IPS-18c (cell line): ENCODE measurements at regions not wholly inside any gene's neighbourhood (a gene's known extent, or its start where the extent isn't known, plus 50 kb on each side); places are given as distances from the start of the nearest gene placed in this dataset.

Experiments
- H3K4me3 ChIP-seq: 2 replicates; pipeline ENCODE4 v1.7.0; 2013; ENCODE audit warnings: low read depth, mild to moderate bottlenecking, low read length, moderate library complexity; ENCODE audit not compliant: insufficient read depth
- H3K9me3 ChIP-seq: one replicate; pipeline ENCODE4 v1.6.1; 2013; ENCODE audit warnings: mild to moderate bottlenecking, low read length, moderate library complexity; ENCODE audit not compliant: control insufficient read depth, insufficient read depth

- no peak overlapping the region for H3K4me3 ChIP-seq
- H3K9me3 ChIP-seq: no peaks in the 10 kb centered on the region
These were observed 735.3 kb upstream of the TENM3 start for GRCh38 chr4:181507938-181508337.

GRCh38 chr4:181508601-181509000 is 734.6 kb upstream of the TENM3 start:
- H3K4me3 ChIP-seq: no peak overlapping the region
- no peaks in the 10 kb centered on the region for H3K9me3 ChIP-seq

- H3K9me3 ChIP-seq: no peaks in the 10 kb centered on the region
- H3K4me3 ChIP-seq: no peak overlapping the region
These were observed 734.1 kb upstream of the TENM3 start for GRCh38 chr4:181509073-181509472.

GRCh38 chr4:181517491-181517890 is 725.7 kb upstream of the TENM3 start:
- Histone ChIP-seq H3K4me3 (no peak overlapping the region), H3K9me3 (peaks cover 3% of the 10 kb centered on the region)

- Histone ChIP-seq H3K4me3 (no peak overlapping the region), H3K9me3 (peaks cover 3% of the 10 kb centered on the region)
These were observed 722.4 kb upstream of the TENM3 start for GRCh38 chr4:181520790-181521189.

GRCh38 chr4:181523973-181524372 is 719.2 kb upstream of the TENM3 start:
- H3K4me3 ChIP-seq: no peak overlapping the region
- H3K9me3 ChIP-seq: peaks cover under 1% of the 10 kb centered on the region

- Histone ChIP-seq H3K4me3 (no peak overlapping the region), H3K9me3 (no peaks in the 10 kb centered on the region)
These were observed 718.7 kb upstream of the TENM3 start for GRCh38 chr4:181524499-181524898.

- Histone ChIP-seq H3K9me3 (no peaks in the 10 kb centered on the region), H3K4me3 (no peak overlapping the region)
These were observed 717.6 kb upstream of the TENM3 start for GRCh38 chr4:181525634-181526033.

- Histone ChIP-seq H3K4me3 (no peak overlapping the region), H3K9me3 (no peaks in the 10 kb centered on the region)
These were observed 714.5 kb upstream of the TENM3 start for GRCh38 chr4:181528570-181529184.

GRCh38 chr4:181529537-181529936 is 713.7 kb upstream of the TENM3 start:
- no peaks in the 10 kb centered on the region for H3K9me3 ChIP-seq

GRCh38 chr4:181536196-181536746 is 706.9 kb upstream of the TENM3 start:
- Histone ChIP-seq H3K9me3 (no peaks in the 10 kb centered on the region), H3K4me3 (no peak overlapping the region)

More at GRCh38 chr4:181529537-181529936, 713.7 kb upstream of the TENM3 start:
- no peak overlapping the region for H3K4me3 ChIP-seq

GRCh38 chr4:181536811-181537434 is 706.3 kb upstream of the TENM3 start:
- H3K4me3 ChIP-seq: no peak overlapping the region
- no peaks in the 10 kb centered on the region for H3K9me3 ChIP-seq

- H3K9me3 ChIP-seq: no peaks in the 10 kb centered on the region
- no peak overlapping the region for H3K4me3 ChIP-seq
These were observed 704.8 kb upstream of the TENM3 start for GRCh38 chr4:181538431-181538830.

GRCh38 chr4:181541396-181541795 is 701.8 kb upstream of the TENM3 start:
- Histone ChIP-seq H3K9me3 (no peaks in the 10 kb centered on the region), H3K4me3 (no peak overlapping the region)

GRCh38 chr4:181548873-181549575 is 694.2 kb upstream of the TENM3 start:
- Histone ChIP-seq H3K9me3 (no peaks in the 10 kb centered on the region), H3K4me3 (no peak overlapping the region)

- Histone ChIP-seq H3K4me3 (no peak overlapping the region), H3K9me3 (no peaks in the 10 kb centered on the region)
These were observed 693.5 kb upstream of the TENM3 start for GRCh38 chr4:181549576-181550188.

GRCh38 chr4:181550381-181550780 is 692.8 kb upstream of the TENM3 start:
- Histone ChIP-seq H3K4me3 (no peak overlapping the region), H3K9me3 (no peaks in the 10 kb centered on the region)

GRCh38 chr4:181559637-181560036 is 683.6 kb upstream of the TENM3 start:
- no peaks in the 10 kb centered on the region for H3K9me3 ChIP-seq
- no peak overlapping the region for H3K4me3 ChIP-seq
